ENCODE measurements at regions not wholly inside any gene's neighbourhood (a gene's known extent, or its start where the extent isn't known, plus 50 kb on each side); places are given as distances from the start of the nearest gene placed in this dataset.
"Not testable (repeated sequence)": the region's sequence is repeated elsewhere in the genome, so short reads cannot be mapped to it uniquely, and the experiment has no call there.

- no TSS peak for BruUV-seq (replicated peaks)
- intact Hi-C loops (cut with micrococcal nuclease; ENCODE audit: unreplicated experiment), result no loop called here
- Mint-ChIP-seq H3K27me3 (ENCODE audit: insufficient read depth, unreplicated experiment) (no peaks in the 10 kb centered on the region), H3K4me3 (ENCODE audit: unreplicated experiment) (no peak overlapping the region), H3K4me1 (ENCODE audit: low read depth, unreplicated experiment) (no peaks in the 10 kb centered on the region), H3K9me3 (ENCODE audit: unreplicated experiment) (no peaks in the 10 kb centered on the region), H3K36me3 (ENCODE audit: insufficient read depth, unreplicated experiment) (no peaks in the 10 kb centered on the region), H3K27ac (ENCODE audit: unreplicated experiment) (no peak overlapping the region)
- H3K27me3 ChIP-seq (replicated peaks; ENCODE audit: control insufficient read depth, insufficient read depth, low read length), result no peaks in the 10 kb centered on the region
- H3K4me1 ChIP-seq, result no peaks in the 10 kb centered on the region
- H3K9me3 ChIP-seq, result no peaks in the 10 kb centered on the region
- no peak for TF ChIP-seq CTCF (IDR thresholded peaks at IDR 0.05; ENCODE audit: insufficient read depth in 1 of 2, low read depth in 1 of 2, low read length in 1 of 2, severe bottlenecking in 1 of 2, unreplicated experiment in 1 of 2)
- DNase-seq, result no peak
- no peaks in the 10 kb centered on the region for H3K36me3 ChIP-seq (ENCODE audit: control insufficient read depth, insufficient read depth, low read length)
- CTCF ChIA-PET, result no interaction called here
- H3K4me3 ChIP-seq (ENCODE audit: low read depth, low read length), result no peak overlapping the region
- POLR2A ChIA-PET, result no interaction called here
Measured at GRCh38 chr1:185433667-185434066, 116.6 kb upstream of the IVNS1ABP start.

GRCh38 chr1:185432948-185433347 is 115.9 kb upstream of the IVNS1ABP start:
- intact Hi-C loops (cut with micrococcal nuclease; ENCODE audit: unreplicated experiment), result no loop called here
- no peak for TF ChIP-seq CTCF (IDR thresholded peaks at IDR 0.05; ENCODE audit: insufficient read depth in 1 of 2, low read depth in 1 of 2, low read length in 1 of 2, severe bottlenecking in 1 of 2, unreplicated experiment in 1 of 2)
- no peaks in the 10 kb centered on the region for H3K27me3 ChIP-seq (replicated peaks; ENCODE audit: control insufficient read depth, insufficient read depth, low read length)
- no peak overlapping the region for H3K4me3 ChIP-seq (ENCODE audit: low read depth, low read length)
- Mint-ChIP-seq H3K27ac (ENCODE audit: unreplicated experiment) (no peak overlapping the region), H3K4me3 (ENCODE audit: unreplicated experiment) (no peak overlapping the region), H3K9me3 (ENCODE audit: unreplicated experiment) (no peaks in the 10 kb centered on the region), H3K4me1 (ENCODE audit: low read depth, unreplicated experiment) (no peaks in the 10 kb centered on the region), H3K36me3 (ENCODE audit: insufficient read depth, unreplicated experiment) (no peaks in the 10 kb centered on the region), H3K27me3 (ENCODE audit: insufficient read depth, unreplicated experiment) (no peaks in the 10 kb centered on the region)
- no TSS peak for BruUV-seq (replicated peaks)
- no peaks in the 10 kb centered on the region for H3K9me3 ChIP-seq
- CTCF ChIA-PET, result no interaction called here
- no peaks in the 10 kb centered on the region for H3K4me1 ChIP-seq
- no peaks in the 10 kb centered on the region for H3K36me3 ChIP-seq (ENCODE audit: control insufficient read depth, insufficient read depth, low read length)
- POLR2A ChIA-PET, result no interaction called here
- DNase-seq, result no peak

GRCh38 chr1:185431612-185432011 is 114.6 kb upstream of the IVNS1ABP start:
- no peak overlapping the region for H3K4me3 Mint-ChIP-seq (ENCODE audit: unreplicated experiment)
- H3K4me1 Mint-ChIP-seq (ENCODE audit: low read depth, unreplicated experiment), result no peaks in the 10 kb centered on the region
- no peak for DNase-seq
- no peak for TF ChIP-seq CTCF (IDR thresholded peaks at IDR 0.05; ENCODE audit: insufficient read depth in 1 of 2, low read depth in 1 of 2, low read length in 1 of 2, severe bottlenecking in 1 of 2, unreplicated experiment in 1 of 2)
- H3K4me3 ChIP-seq (ENCODE audit: low read depth, low read length), result no peak overlapping the region
- ChIA-PET POLR2A (no interaction called here), CTCF (no interaction called here)
- no peaks in the 10 kb centered on the region for H3K36me3 ChIP-seq (ENCODE audit: control insufficient read depth, insufficient read depth, low read length)
- BruUV-seq (replicated peaks), result no TSS peak
- no peak overlapping the region for H3K27ac Mint-ChIP-seq (ENCODE audit: unreplicated experiment)
- intact Hi-C loops (cut with micrococcal nuclease; ENCODE audit: unreplicated experiment), result no loop called here
- H3K36me3 Mint-ChIP-seq (ENCODE audit: insufficient read depth, unreplicated experiment), result no peaks in the 10 kb centered on the region
- no peaks in the 10 kb centered on the region for H3K9me3 ChIP-seq
- H3K27me3 ChIP-seq (replicated peaks; ENCODE audit: control insufficient read depth, insufficient read depth, low read length), result no peaks in the 10 kb centered on the region
- no peaks in the 10 kb centered on the region for H3K9me3 Mint-ChIP-seq (ENCODE audit: unreplicated experiment)
- H3K27me3 Mint-ChIP-seq (ENCODE audit: insufficient read depth, unreplicated experiment), result no peaks in the 10 kb centered on the region
- no peaks in the 10 kb centered on the region for H3K4me1 ChIP-seq

GRCh38 chr1:185429668-185430067 is 112.6 kb upstream of the IVNS1ABP start:
- H3K9me3 Mint-ChIP-seq (ENCODE audit: unreplicated experiment); H3K4me3 Mint-ChIP-seq (ENCODE audit: unreplicated experiment); CTCF ChIA-PET; H3K36me3 ChIP-seq (ENCODE audit: control insufficient read depth, insufficient read depth, low read length); H3K9me3 ChIP-seq; H3K36me3 Mint-ChIP-seq (ENCODE audit: insufficient read depth, unreplicated experiment); H3K27me3 ChIP-seq (replicated peaks; ENCODE audit: control insufficient read depth, insufficient read depth, low read length); intact Hi-C loops (cut with micrococcal nuclease; ENCODE audit: unreplicated experiment); H3K4me1 ChIP-seq; H3K27me3 Mint-ChIP-seq (ENCODE audit: insufficient read depth, unreplicated experiment); H3K4me1 Mint-ChIP-seq (ENCODE audit: low read depth, unreplicated experiment); H3K4me3 ChIP-seq (ENCODE audit: low read depth, low read length); H3K27ac Mint-ChIP-seq (ENCODE audit: unreplicated experiment); DNase-seq; BruUV-seq (replicated peaks); POLR2A ChIA-PET: not testable (repeated sequence)
